K562 (cell line): ENCODE measurements at regions not wholly inside any gene's neighbourhood (a gene's known extent, or its start where the extent isn't known, plus 50 kb on each side); places are given as distances from the start of the nearest gene placed in this dataset.

Source experiments
- ATAC-seq: fragments of 200-7000 bp; cut with Tn5 transposase; 3 replicates; pipeline ENCODE4 v1.9.1; 2020; ENCODE audit warnings: moderate library complexity
- BruUV-seq: library from RNA; stranded (reverse); fragments of 400-500 nt; replicated peaks from 2 replicates; lab custom pipeline; 2021; lab: Mats Ljungman, UMichigan
- CTCF ChIA-PET: fragments of 300-600 bp; formaldehyde crosslinking; extraction: SDS; loops from one replicate; lab custom pipeline; 2021; ENCODE audit warnings: low intra/inter-chr PET ratio; lab: Yijun Ruan, JAX
- POLR2A ChIA-PET: fragments of 300-600, 350-650 bp; sonication (Branson Sonifier 250); formaldehyde crosslinking; extraction: SDS; loops from one replicate; lab custom pipeline; 2021; ENCODE audit warnings: antibody characterized with exemption, inconsistent platforms; lab: Yijun Ruan, JAX
- DNase-seq, 4 experiments: peaks; one replicate each; pipeline versions ENCODE4 v3.0.0 to v3.0.0-alpha.2; 2011 to 2018; ENCODE audit warnings: low spot score in 3 of 4, mixed read lengths in 3 of 4; ENCODE audit errors: extremely low read depth in 1 of 4
- FAIRE-seq: peaks from 2 replicates; lab custom pipeline; 2011; peaks lifted over from hg19 to GRCh38; lab: Jason Lieb, UNC
- H2AFZ ChIP-seq: 2 replicates; pipeline ENCODE4 v1.6.0; 2011; ENCODE audit warnings: low read depth, low read length, control low read depth, inconsistent platforms
- H3K27ac ChIP-seq: fragments of 200-600 bp; 3 replicates; pipeline ENCODE4 v1.8.0; 2011; ENCODE audit warnings: low read depth, mild to moderate bottlenecking, control low read depth, inconsistent platforms, low read length, moderate library complexity, mixed read lengths; ENCODE audit errors: extremely low read depth
- H3K27me3 ChIP-seq, 2 experiments: fragments of 300-600 bp in 1 of 2; 2 replicates in 1 of 2; 3 replicates in 1 of 2; pipeline versions ENCODE4 v1.6.0 to v1.8.0; 2011; ENCODE audit warnings: inconsistent platforms in 2 of 2, low read length in 2 of 2, mild to moderate bottlenecking in 1 of 2, mixed read lengths in 1 of 2, moderate library complexity in 1 of 2; ENCODE audit not compliant: control insufficient read depth in 2 of 2, insufficient read depth in 2 of 2
- H3K36me3 ChIP-seq: fragments of 300-600 bp; 3 replicates; pipeline ENCODE4 v1.8.0; 2011; ENCODE audit warnings: mild to moderate bottlenecking, low read length, inconsistent platforms; ENCODE audit not compliant: control insufficient read depth, insufficient read depth
- H3K4me1 ChIP-seq, 2 experiments: fragments of 200-600 bp in 1 of 2; replicated peaks in 1 of 2; 2 replicates in 1 of 2; 3 replicates in 1 of 2; pipeline versions ENCODE4 v1.5.1 to v1.8.0; 2011; ENCODE audit warnings: inconsistent platforms in 2 of 2, low read length in 2 of 2, mild to moderate bottlenecking in 1 of 2, mixed read lengths in 1 of 2, moderate library complexity in 1 of 2; ENCODE audit not compliant: control insufficient read depth in 2 of 2, insufficient read depth in 2 of 2
- H3K4me2 ChIP-seq: 2 replicates; pipeline ENCODE4 v1.6.1; 2011; ENCODE audit warnings: low read length, control low read depth, inconsistent platforms, mixed read lengths; ENCODE audit not compliant: insufficient read depth
- H3K4me3 ChIP-seq: fragments of 200-600 bp; sonication (generic), shearing (Covaris generic); 2 replicates; pipeline ENCODE4 v1.5.1; 2016; ENCODE audit warnings: control low read depth, inconsistent platforms
- H3K79me2 ChIP-seq: fragments of 200-600 bp; 3 replicates; pipeline ENCODE4 v1.8.0; 2011; ENCODE audit warnings: low read length, inconsistent platforms; ENCODE audit not compliant: control insufficient read depth, insufficient read depth
- H3K9ac ChIP-seq, 2 experiments: 2 replicates each; pipeline versions ENCODE4 v1.6.0 to v1.6.1; 2011; ENCODE audit warnings: low read depth in 2 of 2, low read length in 2 of 2, control low read depth in 1 of 2, inconsistent platforms in 1 of 2, mild to moderate bottlenecking in 1 of 2, mixed read lengths in 1 of 2; ENCODE audit not compliant: insufficient read depth in 1 of 2
- H3K9me1 ChIP-seq: one replicate; pipeline ENCODE4 v1.6.0; 2011; ENCODE audit warnings: inconsistent platforms, mild to moderate bottlenecking, low read length, moderate library complexity; ENCODE audit not compliant: control insufficient read depth, insufficient read depth
- H3K9me3 ChIP-seq: replicated peaks from 2 replicates; pipeline ENCODE4 v1.5.1; 2011; ENCODE audit warnings: low read depth, low read length, inconsistent platforms; ENCODE audit not compliant: control insufficient read depth, insufficient read depth
- H4K20me1 ChIP-seq: replicated peaks from 2 replicates; pipeline ENCODE4 v1.6.1; 2011; ENCODE audit warnings: low read length, inconsistent platforms, mixed read lengths; ENCODE audit not compliant: control insufficient read depth, insufficient read depth
- ARID1B ChIP-seq: fragments of 450-650 bp; IDR thresholded peaks from 2 replicates; pipeline ENCODE4 v1.6.1; 2016; ENCODE audit warnings: antibody characterized with exemption, mild to moderate bottlenecking, inconsistent platforms
- E2F4 ChIP-seq: sonication (generic); formaldehyde crosslinking; IDR thresholded peaks from 2 replicates; pipeline ENCODE4 v1.8.0; 2022; ENCODE audit warnings: mild to moderate bottlenecking, low read depth, missing genetic modification reagents
- EZH2 ChIP-seq: IDR thresholded peaks from 2 replicates; pipeline ENCODE4 v1.6.1; 2012; ENCODE audit warnings: low read depth, mild to moderate bottlenecking, inconsistent platforms, low read length, borderline replicate concordance
- HDAC6 ChIP-seq: IDR thresholded peaks from 2 replicates; pipeline ENCODE4 v1.6.1; 2012; ENCODE audit warnings: low read depth, mild to moderate bottlenecking, control low read depth, inconsistent platforms, low read length, moderate library complexity
- IRF9 ChIP-seq: fragments of 450-650 bp; IDR thresholded peaks from 2 replicates; pipeline ENCODE4 v1.6.1; 2016; ENCODE audit warnings: missing biosample characterization, missing genetic modification characterization
- MAX ChIP-seq: sonication (generic); formaldehyde crosslinking; IDR thresholded peaks from 2 replicates; pipeline ENCODE4 v1.9.0; 2022; ENCODE audit warnings: mild to moderate bottlenecking, missing genetic modification reagents
- MAZ ChIP-seq, 2 experiments: fragments of 450-650 bp in 1 of 2; sonication (generic) in 1 of 2; formaldehyde crosslinking; IDR thresholded peaks in 1 of 2; conservative IDR thresholded peaks in 1 of 2; 2 replicates each; pipeline versions ENCODE4 v1.4.0 to v1.5.0; 2020; ENCODE audit warnings: mild to moderate bottlenecking in 1 of 2, missing genetic modification reagents in 1 of 2
- SP1 ChIP-seq: sonication (generic); formaldehyde crosslinking; IDR thresholded peaks from 2 replicates; pipeline ENCODE4 v1.8.1; 2022; ENCODE audit warnings: mild to moderate bottlenecking, missing genetic modification reagents
- TCF3 ChIP-seq: sonication (generic); formaldehyde crosslinking; IDR thresholded peaks from 2 replicates; pipeline ENCODE4 v1.4.0; 2020; ENCODE audit warnings: mild to moderate bottlenecking, missing genetic modification reagents
- WGBS: fragments of 100-300 bp; shearing (Covaris generic); methylation state at CpG from one replicate; pipeline ENCODE4 v1.1.6; 2016; ENCODE audit warnings: low coverage, mixed read lengths; ENCODE audit not compliant: insufficient coverage; ENCODE audit errors: missing lambda C conversion rate; 5-methylcytosine and 5-hydroxymethylcytosine counted together
- in situ Hi-C: fragments of 300-500 bp; cut with MboI; formaldehyde crosslinking; loops from 4 replicates; pipeline ENCODE4 v1.15.0; 2018; ENCODE audit warnings: inconsistent platforms, mixed read lengths
- intact Hi-C: fragments of 100-400 bp; cut with micrococcal nuclease; formaldehyde crosslinking; loops from 2 replicates; pipeline ENCODE4 v1.14.2; 2022

- no peak for TF ChIP-seq MAZ (CRISPR knock-in tag; conservative IDR thresholded peaks at IDR 0.05 in 1 of 2, IDR thresholded peaks at IDR 0.05 in 1 of 2)
- no peak for TF ChIP-seq IRF9
- TF ChIP-seq E2F4 (CRISPR knock-in tag): no peak
- no peak for TF ChIP-seq MAX
Observed at GRCh38 chr1:199373139-199373538, 654.4 kb upstream of the NR5A2 start (continued).

GRCh38 chr1:199377211-199377610 is 650.3 kb upstream of the NR5A2 start:
- no peak for FAIRE-seq
- BruUV-seq: no TSS peak
- no peaks in the 10 kb centered on the region for H4K20me1 ChIP-seq
- intact Hi-C loops: no loop called here
- H3K9me3 ChIP-seq: no peaks in the 10 kb centered on the region; the same call in none of the 2 replicates
- in situ Hi-C loops: no loop called here
- 10% methylated on average over 1 of the region's 1 CpG for WGBS
- ChIA-PET CTCF (no interaction called here), POLR2A (no interaction called here)
- no peaks in the 10 kb centered on the region for H3K36me3 ChIP-seq
- no peaks in the 10 kb centered on the region for H3K27me3 ChIP-seq
- no peak for ATAC-seq
- no peak overlapping the region for H3K4me2 ChIP-seq
- TF ChIP-seq EZH2 (no peak), TCF3 (no peak), HDAC6 (no peak), ARID1B (no peak), SP1 (no peak)
- H2AFZ ChIP-seq: no peak overlapping the region
- no peak overlapping the region for H3K27ac ChIP-seq
- no peaks in the 10 kb centered on the region for H3K4me1 ChIP-seq
- no peak for DNase-seq
- no peaks in the 10 kb centered on the region for H3K79me2 ChIP-seq
- H3K4me3 ChIP-seq: no peak overlapping the region
- H3K9me1 ChIP-seq: no peaks in the 10 kb centered on the region
- no peak overlapping the region for H3K9ac ChIP-seq
